GM12873 (cell line): ENCODE measurements at regions not wholly inside any gene's neighbourhood (a gene's known extent, or its start where the extent isn't known, plus 50 kb on each side); places are given as distances from the start of the nearest gene placed in this dataset.

ENCODE experiments used
- TF ChIP-seq, protein P1 (sequence below): IDR thresholded peaks from 2 replicates; pipeline ENCODE4 v1.5.1; 2012; ENCODE audit warnings: low read depth, mild to moderate bottlenecking, moderate library complexity, low read length, control low read depth; ENCODE audit not compliant: insufficient read depth; ENCODE audit errors: missing control alignments

DNA sequence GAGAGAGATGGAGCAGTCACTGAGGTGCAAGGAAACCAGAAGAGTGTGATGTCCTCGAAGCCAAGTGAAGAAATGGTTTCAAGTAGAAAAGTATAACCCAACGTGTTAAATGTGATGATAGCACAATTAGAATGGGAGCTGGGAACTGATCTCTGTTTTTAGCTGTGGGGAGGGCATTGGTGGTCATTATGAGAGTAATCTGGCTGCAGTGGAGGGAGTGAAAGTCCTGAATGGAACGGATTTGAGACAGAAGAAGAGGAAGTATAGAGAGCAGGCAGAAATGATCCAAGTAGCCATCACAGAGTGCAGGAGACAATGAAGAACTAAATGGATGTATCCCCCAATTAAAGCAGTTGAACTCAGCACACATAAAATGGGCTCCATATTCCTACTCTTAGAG lies 235.3 kb downstream of the IGSF11 start:
- TF ChIP-seq, protein P1, sequence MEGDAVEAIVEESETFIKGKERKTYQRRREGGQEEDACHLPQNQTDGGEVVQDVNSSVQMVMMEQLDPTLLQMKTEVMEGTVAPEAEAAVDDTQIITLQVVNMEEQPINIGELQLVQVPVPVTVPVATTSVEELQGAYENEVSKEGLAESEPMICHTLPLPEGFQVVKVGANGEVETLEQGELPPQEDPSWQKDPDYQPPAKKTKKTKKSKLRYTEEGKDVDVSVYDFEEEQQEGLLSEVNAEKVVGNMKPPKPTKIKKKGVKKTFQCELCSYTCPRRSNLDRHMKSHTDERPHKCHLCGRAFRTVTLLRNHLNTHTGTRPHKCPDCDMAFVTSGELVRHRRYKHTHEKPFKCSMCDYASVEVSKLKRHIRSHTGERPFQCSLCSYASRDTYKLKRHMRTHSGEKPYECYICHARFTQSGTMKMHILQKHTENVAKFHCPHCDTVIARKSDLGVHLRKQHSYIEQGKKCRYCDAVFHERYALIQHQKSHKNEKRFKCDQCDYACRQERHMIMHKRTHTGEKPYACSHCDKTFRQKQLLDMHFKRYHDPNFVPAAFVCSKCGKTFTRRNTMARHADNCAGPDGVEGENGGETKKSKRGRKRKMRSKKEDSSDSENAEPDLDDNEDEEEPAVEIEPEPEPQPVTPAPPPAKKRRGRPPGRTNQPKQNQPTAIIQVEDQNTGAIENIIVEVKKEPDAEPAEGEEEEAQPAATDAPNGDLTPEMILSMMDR = no peak

DNA sequence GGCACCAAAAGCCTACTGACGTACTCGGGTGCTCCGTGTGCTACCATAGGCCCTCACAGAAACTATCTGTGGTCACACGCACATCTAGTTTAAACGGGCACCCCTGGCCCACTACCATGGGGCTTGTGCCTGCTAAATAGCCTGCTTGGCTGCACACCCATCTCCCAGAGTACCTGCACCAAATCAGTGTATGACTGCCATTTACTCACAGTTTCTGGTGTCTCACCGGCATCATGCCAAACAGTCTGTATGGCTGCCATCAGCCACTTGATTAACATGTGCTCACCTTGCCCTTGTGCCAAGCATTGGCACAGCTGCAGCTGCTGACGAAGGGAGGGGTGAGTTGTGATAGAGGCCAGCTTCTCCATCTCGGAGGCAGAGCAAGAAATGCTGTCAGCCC lies 232.7 kb downstream of the IGSF11 start:
- TF ChIP-seq, protein P1 = no peak

DNA sequence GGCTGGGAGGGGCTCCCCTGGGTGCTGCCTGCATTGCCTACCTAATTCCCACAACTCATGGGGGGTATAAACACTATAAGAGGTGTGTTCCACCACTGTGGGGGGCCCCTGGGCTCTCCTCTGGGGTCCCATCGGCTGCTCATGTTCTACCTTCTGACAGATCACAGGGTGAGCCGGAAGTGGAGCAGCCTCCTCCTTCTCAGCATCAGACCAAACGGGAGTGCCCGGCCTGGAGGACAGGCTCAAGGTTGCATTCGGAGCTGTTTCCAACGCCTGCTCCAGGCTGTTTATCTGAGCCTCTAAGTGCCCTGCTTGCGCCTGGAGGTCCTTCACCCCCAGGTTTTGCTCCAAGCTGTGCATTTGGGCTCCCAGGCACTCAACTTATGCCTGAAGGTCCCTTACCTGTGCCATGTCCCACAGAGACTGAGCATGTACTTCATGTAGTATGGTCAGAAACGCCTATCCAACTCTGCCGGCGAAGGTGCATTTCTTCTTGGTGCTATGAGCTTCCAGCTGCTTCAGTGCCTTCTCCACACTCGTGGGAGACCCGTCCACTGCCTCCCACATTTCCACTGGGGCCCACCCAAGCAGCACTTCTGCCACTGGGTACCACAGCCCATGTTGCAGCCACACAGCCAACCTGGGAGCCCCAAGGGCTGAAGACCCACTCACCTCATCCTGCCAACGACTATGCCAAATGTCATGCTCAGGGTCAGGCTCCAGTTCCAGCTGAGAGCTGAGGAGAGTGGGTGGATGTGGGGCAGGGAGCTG lies 232.1 kb downstream of the IGSF11 start:
- TF ChIP-seq, protein P1 = no peak

DNA sequence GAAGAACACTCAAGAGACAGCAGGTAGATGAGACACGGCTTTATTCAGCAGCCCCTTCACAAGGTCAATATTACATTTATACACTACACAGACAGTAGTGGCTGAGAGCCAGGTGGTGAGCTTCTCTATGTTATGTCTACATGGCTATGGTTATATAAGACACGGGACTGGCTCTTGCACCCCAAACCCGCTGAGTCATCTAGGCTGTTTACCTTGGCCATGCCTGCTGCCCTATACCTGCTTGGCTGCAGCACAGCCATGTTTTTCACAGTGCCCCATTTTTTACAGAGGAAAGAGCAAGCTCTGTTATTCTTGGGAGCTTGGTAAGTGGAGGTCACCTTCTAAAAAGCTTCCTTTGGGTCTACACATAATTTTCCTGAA lies 231.6 kb downstream of the IGSF11 start:
- TF ChIP-seq, protein P1 = no peak

DNA sequence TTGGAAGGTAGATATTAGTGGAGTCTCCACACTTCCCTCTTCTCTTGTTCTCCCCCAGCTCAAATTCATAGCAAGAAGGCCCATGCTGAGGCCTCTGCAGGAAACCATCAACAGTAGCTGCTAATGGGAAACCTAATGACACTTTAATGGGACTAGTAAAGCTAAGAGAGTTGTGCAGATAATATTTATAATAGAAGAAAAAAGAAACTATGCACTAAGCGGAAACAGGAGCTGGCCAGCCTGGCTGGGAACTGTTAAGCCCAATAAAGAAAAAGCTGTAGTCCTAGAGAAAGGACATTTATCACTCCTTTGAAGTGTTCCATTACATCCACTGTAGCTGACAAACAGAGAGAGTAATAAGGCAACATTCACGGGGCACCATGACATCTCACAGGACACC lies 229.6 kb downstream of the IGSF11 start:
- TF ChIP-seq, protein P1 = no peak

DNA sequence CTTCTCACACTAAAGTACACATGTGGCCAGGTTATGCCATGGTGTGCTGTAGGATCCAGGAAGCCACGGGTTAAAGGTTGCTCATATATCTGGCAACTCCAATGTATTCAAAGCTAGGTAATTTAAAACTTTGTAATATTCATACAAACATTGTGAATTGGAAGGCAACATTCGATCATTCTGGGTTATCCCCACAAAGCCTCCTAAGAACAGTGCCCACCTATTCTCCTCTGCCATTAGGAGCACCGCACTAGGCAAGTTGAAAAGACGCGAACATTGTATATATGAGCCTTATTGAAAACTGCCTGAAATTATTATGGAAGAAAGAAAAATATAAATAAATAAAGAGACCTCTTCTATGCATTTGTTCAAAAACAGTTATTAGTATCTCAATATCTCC lies 228.2 kb downstream of the IGSF11 start:
- TF ChIP-seq, protein P1 = no peak

DNA sequence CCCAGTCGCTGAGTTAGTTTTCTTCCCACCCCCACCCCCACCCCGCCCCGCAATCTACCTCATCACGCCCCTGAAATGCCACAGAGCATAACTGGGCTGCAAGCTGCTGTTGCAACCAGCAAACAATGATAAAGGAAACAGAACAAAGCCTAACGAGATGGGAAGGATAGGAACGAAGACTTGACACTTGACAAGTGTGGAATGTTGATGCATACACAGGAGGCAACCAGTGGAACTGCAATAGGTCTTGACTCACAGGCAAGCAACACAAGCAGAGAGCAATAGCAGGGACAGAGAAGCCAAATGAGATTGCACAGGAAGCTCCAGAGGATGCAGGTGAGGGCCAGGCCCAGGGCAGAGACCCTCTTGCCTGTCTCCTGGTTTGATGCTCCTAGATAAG lies 225.9 kb downstream of the IGSF11 start:
- TF ChIP-seq, protein P1 = no peak
